Hepatocyte (in vitro differentiated cells): ENCODE measurements at regions not wholly inside any gene's neighbourhood (a gene's known extent, or its start where the extent isn't known, plus 50 kb on each side); places are given as distances from the start of the nearest gene placed in this dataset.

Experiments used
- CTCF ChIP-seq: fragments of 200-600 bp; sonication (generic); IDR thresholded peaks from 2 replicates; pipeline ENCODE4 v1.5.1; 2016; ENCODE audit warnings: antibody characterized with exemption, mild to moderate bottlenecking; ENCODE audit not compliant: poor library complexity
- EZH2 ChIP-seq: fragments of 200-600 bp; sonication (generic); IDR thresholded peaks from 2 replicates; pipeline ENCODE4 v1.6.1; 2016; ENCODE audit warnings: antibody characterized with exemption, mild to moderate bottlenecking, borderline replicate concordance

DNA sequence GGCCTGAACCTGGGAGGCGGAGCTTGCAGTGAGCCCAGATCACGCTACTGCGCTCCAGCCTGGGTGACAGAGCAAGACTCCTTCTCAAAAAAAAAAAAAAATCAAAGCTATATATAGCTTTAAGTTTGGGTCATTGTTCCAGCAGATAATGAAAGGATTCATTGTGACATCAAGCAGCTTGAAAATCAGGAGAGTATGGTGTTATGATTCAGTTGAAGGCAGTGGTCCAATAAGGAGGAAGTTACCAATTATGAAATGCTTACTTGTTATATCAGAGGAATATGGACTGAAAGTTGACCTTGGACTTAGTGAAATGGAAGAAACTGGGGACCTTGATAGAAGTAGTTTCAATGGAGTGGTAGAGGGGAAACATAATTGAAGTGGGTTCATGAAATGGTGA is 140.4 kb upstream of the MAD2L1 start:
- TF ChIP-seq CTCF = no peak
- no peak for TF ChIP-seq EZH2
